ENCODE measurements at regions not wholly inside any gene's neighbourhood (a gene's known extent, or its start where the extent isn't known, plus 50 kb on each side); places are given as distances from the start of the nearest gene placed in this dataset.

- DNase-seq, result no peak
- Mint-ChIP-seq H3K36me3 (ENCODE audit: low read depth) (no peaks in the 10 kb centered on the region), H3K4me1 (ENCODE audit: low read depth) (no peaks in the 10 kb centered on the region), H3K27me3 (ENCODE audit: insufficient read depth) (peaks cover 11% of the 10 kb centered on the region), H3K27ac (no peak overlapping the region), H3K4me3 (no peak overlapping the region), H3K9me3 (no peaks in the 10 kb centered on the region)
- no peak for TF ChIP-seq CTCF (IDR thresholded peaks at IDR 0.05)
Observed at GRCh38 chr2:173782681-173783080, 182.5 kb downstream of the SP3 start.

- no peaks in the 10 kb centered on the region for H3K4me1 Mint-ChIP-seq (ENCODE audit: low read depth)
- TF ChIP-seq CTCF (IDR thresholded peaks at IDR 0.05), result no peak
- no peak overlapping the region for H3K4me3 Mint-ChIP-seq
- no peak for DNase-seq
- no peaks in the 10 kb centered on the region for H3K36me3 Mint-ChIP-seq (ENCODE audit: low read depth)
- H3K27me3 Mint-ChIP-seq (ENCODE audit: insufficient read depth), result peaks cover 15% of the 10 kb centered on the region
- H3K9me3 Mint-ChIP-seq, result no peaks in the 10 kb centered on the region
- H3K27ac Mint-ChIP-seq, result no peak overlapping the region
Observed at GRCh38 chr2:173783382-173783781, 181.8 kb downstream of the SP3 start.

GRCh38 chr2:173785813-173786212 is 179.4 kb downstream of the SP3 start:
- TF ChIP-seq CTCF (IDR thresholded peaks at IDR 0.05), result no peak
- no peaks in the 10 kb centered on the region for H3K4me1 Mint-ChIP-seq (ENCODE audit: low read depth)
- no peak for DNase-seq
- H3K36me3 Mint-ChIP-seq (ENCODE audit: low read depth), result no peaks in the 10 kb centered on the region
- no peak overlapping the region for H3K4me3 Mint-ChIP-seq
- H3K27me3 Mint-ChIP-seq (ENCODE audit: insufficient read depth), result peaks cover 17% of the 10 kb centered on the region
- H3K9me3 Mint-ChIP-seq, result no peaks in the 10 kb centered on the region
- H3K27ac Mint-ChIP-seq, result no peak overlapping the region

- H3K4me1 Mint-ChIP-seq (ENCODE audit: low read depth), result no peaks in the 10 kb centered on the region
- DNase-seq, result no peak
- peaks cover 28% of the 10 kb centered on the region for H3K27me3 Mint-ChIP-seq (ENCODE audit: insufficient read depth)
- no peak for TF ChIP-seq CTCF (IDR thresholded peaks at IDR 0.05)
- no peaks in the 10 kb centered on the region for H3K36me3 Mint-ChIP-seq (ENCODE audit: low read depth)
- H3K9me3 Mint-ChIP-seq, result no peaks in the 10 kb centered on the region
- H3K27ac Mint-ChIP-seq, result no peak overlapping the region
- no peak overlapping the region for H3K4me3 Mint-ChIP-seq
Observed at GRCh38 chr2:173791502-173791901, 173.7 kb downstream of the SP3 start.

- no peak for DNase-seq
- Mint-ChIP-seq H3K4me3 (no peak overlapping the region), H3K36me3 (ENCODE audit: low read depth) (no peaks in the 10 kb centered on the region), H3K27ac (no peak overlapping the region), H3K4me1 (ENCODE audit: low read depth) (no peaks in the 10 kb centered on the region), H3K9me3 (no peaks in the 10 kb centered on the region), H3K27me3 (ENCODE audit: insufficient read depth) (peaks cover 25% of the 10 kb centered on the region)
- no peak for TF ChIP-seq CTCF (IDR thresholded peaks at IDR 0.05)
Observed at GRCh38 chr2:173792166-173792565, 173.0 kb downstream of the SP3 start.

GRCh38 chr2:173792741-173793140 is 172.4 kb downstream of the SP3 start:
- Mint-ChIP-seq H3K36me3 (ENCODE audit: low read depth) (no peaks in the 10 kb centered on the region), H3K4me3 (no peak overlapping the region), H3K4me1 (ENCODE audit: low read depth) (no peaks in the 10 kb centered on the region), H3K9me3 (no peaks in the 10 kb centered on the region), H3K27ac (no peak overlapping the region), H3K27me3 (ENCODE audit: insufficient read depth) (peaks cover 21% of the 10 kb centered on the region)
- no peak for TF ChIP-seq CTCF (IDR thresholded peaks at IDR 0.05)
- DNase-seq, result no peak

All from HFFc6 (cell line).